Ovary (tissue), 7 donors: ENCODE measurements at regions not wholly inside any gene's neighbourhood (a gene's known extent, or its start where the extent isn't known, plus 50 kb on each side); places are given as distances from the start of the nearest gene placed in this dataset.

ENCODE experiments used
- DNase-seq, 5 donors: peaks; one replicate each; pipeline ENCODE4 v3.0.0-alpha.2; 2019 to 2020
- H3K27ac ChIP-seq, 2 donors: fragments of 200-600 bp; one replicate each; pipeline versions ENCODE4 v1.5.1 to v1.8.0; 2019 to 2022
- H3K27me3 ChIP-seq: fragments of 200-600 bp; one replicate; pipeline ENCODE4 v1.8.0; 2022
- H3K36me3 ChIP-seq: fragments of 200-600 bp; sonication (generic); one replicate; pipeline ENCODE4 v1.5.1; 2019
- H3K4me1 ChIP-seq: one replicate; pipeline ENCODE4 v1.8.1; 2013; ENCODE audit warnings: mild to moderate bottlenecking, moderate library complexity; ENCODE audit not compliant: insufficient read depth
- H3K4me3 ChIP-seq: fragments of 200-600 bp; sonication (generic); one replicate; pipeline ENCODE4 v1.5.1; 2017
- H3K9me3 ChIP-seq, 2 donors: fragments of 200-600 bp in 1 of 2; sonication (generic) in 1 of 2; one replicate each; pipeline versions ENCODE4 v1.5.1 to v1.8.1; 2013 to 2019; ENCODE audit warnings: mild to moderate bottlenecking in 1 of 2, moderate library complexity in 1 of 2
- EP300 ChIP-seq: sonication (generic); formaldehyde crosslinking; IDR thresholded peaks from one replicate; pipeline ENCODE4 v1.6.1; 2017; ENCODE audit warnings: antibody characterized with exemption
- POLR2A ChIP-seq: fragments of 450-650 bp; IDR thresholded peaks from one replicate; pipeline ENCODE4 v1.6.1; 2017; ENCODE audit warnings: antibody characterized with exemption, mild to moderate bottlenecking, moderate library complexity
- WGBS, 3 donors: extraction: QIAGEN DNeasy Blood & Tissue Kit in 1 of 3; methylation state at CpG; one replicate each; pipeline versions ENCODE4 v1.1.5 to v1.1.7; 2013 to 2017; 5-methylcytosine and 5-hydroxymethylcytosine counted together
- intact Hi-C, 4 donors: fragments of 100-400 bp; cut with DNase I; formaldehyde crosslinking; loops; one replicate each; pipeline versions ENCODE4 v1.11.0 to v1.15.1; 2022 to 2023
- TF ChIP-seq, protein P1 (sequence below), 3 donors: fragments of 450-650 bp in 2 of 3; fragments of 200-600 bp in 1 of 3; IDR thresholded peaks; one replicate each; pipeline versions ENCODE4 v1.5.1 to v1.8.0; 2016 to 2022; ENCODE audit warnings: antibody characterized with exemption in 3 of 3, mild to moderate bottlenecking in 1 of 3
- donor health status: DM: no; HTN: no; CAD: no; lungs with moderate emphysema.
- donor health status: DM: no; HTN: no; CAD: no.
- donor health status: Bipolar disorder and iron deficiency.
- donor health status: DM: no; HTN: no; CAD: no.
- donor health status: DM: yes; HTN: yes; CAD: no.

DNA sequence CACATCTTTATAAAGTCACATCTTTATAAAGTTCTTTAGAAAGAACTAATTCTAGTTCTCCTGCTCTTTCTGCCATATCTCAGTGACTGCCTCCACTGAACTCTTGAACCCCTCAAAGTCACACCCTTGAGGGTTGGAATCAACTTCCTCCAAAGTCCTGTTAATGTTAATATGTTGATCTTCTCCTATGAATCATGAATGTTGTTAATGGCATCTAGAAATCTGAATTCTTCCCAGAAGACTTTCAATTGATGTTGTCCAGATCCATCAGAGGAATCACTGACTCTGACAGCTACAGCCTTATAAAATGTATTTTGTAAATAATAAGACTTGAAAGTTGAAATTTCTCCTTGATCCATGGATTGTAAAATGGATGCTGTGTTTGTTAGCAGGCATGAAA lies 213.4 kb downstream of the COX7C start:
- DNase-seq: no peak
- no peak overlapping the region for H3K27ac ChIP-seq
- H3K9me3 ChIP-seq: no peaks in the 10 kb centered on the region
- intact Hi-C loops: no loop called here
- H3K4me3 ChIP-seq: no peak overlapping the region
- H3K4me1 ChIP-seq: no peaks in the 10 kb centered on the region
- no peaks in the 10 kb centered on the region for H3K36me3 ChIP-seq
- TF ChIP-seq, protein P1, sequence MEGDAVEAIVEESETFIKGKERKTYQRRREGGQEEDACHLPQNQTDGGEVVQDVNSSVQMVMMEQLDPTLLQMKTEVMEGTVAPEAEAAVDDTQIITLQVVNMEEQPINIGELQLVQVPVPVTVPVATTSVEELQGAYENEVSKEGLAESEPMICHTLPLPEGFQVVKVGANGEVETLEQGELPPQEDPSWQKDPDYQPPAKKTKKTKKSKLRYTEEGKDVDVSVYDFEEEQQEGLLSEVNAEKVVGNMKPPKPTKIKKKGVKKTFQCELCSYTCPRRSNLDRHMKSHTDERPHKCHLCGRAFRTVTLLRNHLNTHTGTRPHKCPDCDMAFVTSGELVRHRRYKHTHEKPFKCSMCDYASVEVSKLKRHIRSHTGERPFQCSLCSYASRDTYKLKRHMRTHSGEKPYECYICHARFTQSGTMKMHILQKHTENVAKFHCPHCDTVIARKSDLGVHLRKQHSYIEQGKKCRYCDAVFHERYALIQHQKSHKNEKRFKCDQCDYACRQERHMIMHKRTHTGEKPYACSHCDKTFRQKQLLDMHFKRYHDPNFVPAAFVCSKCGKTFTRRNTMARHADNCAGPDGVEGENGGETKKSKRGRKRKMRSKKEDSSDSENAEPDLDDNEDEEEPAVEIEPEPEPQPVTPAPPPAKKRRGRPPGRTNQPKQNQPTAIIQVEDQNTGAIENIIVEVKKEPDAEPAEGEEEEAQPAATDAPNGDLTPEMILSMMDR (IDR thresholded peaks at IDR 0.05): no peak
- TF ChIP-seq POLR2A (no peak), EP300 (no peak)
- no peaks in the 10 kb centered on the region for H3K27me3 ChIP-seq

DNA sequence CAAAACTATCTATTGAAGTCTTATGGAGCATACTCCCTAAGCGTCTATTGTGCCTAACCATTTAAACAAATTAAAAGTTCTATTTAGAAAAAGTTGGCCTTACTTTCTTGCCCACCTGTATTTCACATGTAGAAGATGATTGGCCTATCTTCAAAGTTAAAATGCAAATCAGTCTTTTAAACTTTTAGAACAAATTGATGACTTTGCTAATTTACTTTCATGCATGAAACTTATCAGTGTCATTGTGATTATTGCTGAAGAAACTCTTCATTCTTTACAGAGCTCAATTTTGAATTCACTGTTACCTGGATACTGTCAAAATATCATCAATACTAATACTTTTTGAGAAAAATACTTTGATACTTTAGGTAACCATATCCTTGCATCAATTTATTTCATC lies 216.1 kb downstream of the COX7C start:
- no peak overlapping the region for H3K4me3 ChIP-seq
- intact Hi-C loops: no loop called here
- TF ChIP-seq, protein P1 (IDR thresholded peaks at IDR 0.05): no peak
- TF ChIP-seq POLR2A: no peak
- no peak for TF ChIP-seq EP300
- H3K4me1 ChIP-seq: no peaks in the 10 kb centered on the region
- H3K36me3 ChIP-seq: no peaks in the 10 kb centered on the region
- H3K9me3 ChIP-seq: no peaks in the 10 kb centered on the region
- DNase-seq: no peak
- WGBS, 3 donors: 91 to 96% (median 93%) methylated on average over 1 of the region's 1 CpG
- no peak overlapping the region for H3K27ac ChIP-seq
- H3K27me3 ChIP-seq: no peaks in the 10 kb centered on the region

GRCh38 chr5:86837610-86838009 lies 219.9 kb downstream of the COX7C start:
- no peaks in the 10 kb centered on the region for H3K4me1 ChIP-seq
- H3K27ac ChIP-seq: no peak overlapping the region
- H3K9me3 ChIP-seq: no peaks in the 10 kb centered on the region
- no peak overlapping the region for H3K4me3 ChIP-seq
- intact Hi-C loops: no loop called here
- TF ChIP-seq, protein P1 (IDR thresholded peaks at IDR 0.05): no peak
- TF ChIP-seq EP300: no peak
- no peak for TF ChIP-seq POLR2A
- H3K27me3 ChIP-seq: no peaks in the 10 kb centered on the region
- 84 to 91% (median 88%) methylated on average over 2 of the region's 2 CpGs for WGBS, 3 donors
- DNase-seq: no peak
- no peaks in the 10 kb centered on the region for H3K36me3 ChIP-seq

DNA sequence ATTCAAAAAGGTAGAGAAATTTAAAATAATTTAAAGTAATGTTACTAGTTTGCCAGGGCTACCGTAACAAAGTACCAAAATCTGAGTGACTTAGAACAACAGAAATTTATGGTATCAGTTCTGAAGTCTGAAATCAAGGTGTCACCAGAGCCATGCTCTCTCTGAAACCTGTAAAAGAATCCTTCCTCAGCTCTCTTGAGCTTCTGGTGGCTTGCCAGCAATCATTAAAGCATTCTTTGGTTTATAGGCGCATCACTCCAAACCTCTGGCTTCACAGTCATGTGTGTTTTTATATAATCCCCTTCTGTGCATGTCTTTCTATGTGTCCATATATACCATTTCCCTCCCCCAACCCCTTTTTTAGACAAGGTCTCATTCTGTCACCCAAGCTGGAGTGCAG lies 220.3 kb downstream of the COX7C start:
- H3K4me3 ChIP-seq: no peak overlapping the region
- H3K27me3 ChIP-seq: no peaks in the 10 kb centered on the region
- TF ChIP-seq POLR2A: no peak
- TF ChIP-seq, protein P1 (IDR thresholded peaks at IDR 0.05): no peak
- no peaks in the 10 kb centered on the region for H3K9me3 ChIP-seq
- no peak overlapping the region for H3K27ac ChIP-seq
- intact Hi-C loops: no loop called here
- DNase-seq: no peak
- H3K4me1 ChIP-seq: no peaks in the 10 kb centered on the region
- H3K36me3 ChIP-seq: no peaks in the 10 kb centered on the region
- 86 to 98% (median 94%) methylated on average over 2 of the region's 2 CpGs for WGBS, 3 donors
